SK-N-SH (cell line): ENCODE measurements at regions not wholly inside any gene's neighbourhood (a gene's known extent, or its start where the extent isn't known, plus 50 kb on each side); places are given as distances from the start of the nearest gene placed in this dataset.

Experiments
- CTCF ChIA-PET: fragments of 300-600, 350-600 bp; formaldehyde crosslinking; extraction: SDS; loops from one replicate; lab custom pipeline; 2021; lab: Yijun Ruan, JAX
- POLR2A ChIA-PET: fragments of 350-600 bp; sonication (Branson Sonifier 250); formaldehyde crosslinking; extraction: SDS; loops from one replicate; lab custom pipeline; 2020; ENCODE audit warnings: antibody characterized with exemption, inconsistent platforms; lab: Yijun Ruan, JAX
- DNase-seq: peaks from one replicate; pipeline ENCODE4 v3.0.0; 2012
- H2AFZ ChIP-seq: fragments of 200-600 bp; sonication (generic); 2 replicates; pipeline ENCODE4 v1.8.1; 2016; ENCODE audit warnings: antibody characterized with exemption, mild to moderate bottlenecking, low read depth
- H3F3A ChIP-seq: fragments of 200-600 bp; sonication (generic); replicated peaks from 2 replicates; pipeline ENCODE3; 2016; ENCODE audit warnings: antibody characterized with exemption, mild to moderate bottlenecking; ENCODE audit not compliant: insufficient read depth
- H3K27ac ChIP-seq, 2 experiments: fragments of 200-500 bp in 1 of 2; fragments of 200-600 bp in 1 of 2; sonication (Bioruptor generic) in 1 of 2; sonication (generic), shearing (Covaris generic) in 1 of 2; 2 replicates each; pipeline versions ENCODE4 v1.5.1 to v1.6.1; 2014 to 2016; ENCODE audit warnings: low read depth in 2 of 2, inconsistent platforms in 1 of 2, low read length in 1 of 2, mild to moderate bottlenecking in 1 of 2, mixed read lengths in 1 of 2
- H3K27me3 ChIP-seq: fragments of 200-600 bp; sonication (generic), shearing (Covaris generic); 2 replicates; pipeline ENCODE4 v1.6.1; 2016; ENCODE audit warnings: mixed run types; ENCODE audit not compliant: insufficient read depth
- H3K36me3 ChIP-seq, 2 experiments: fragments of 200-500 bp in 1 of 2; fragments of 200-600 bp in 1 of 2; sonication (Bioruptor generic) in 1 of 2; sonication (generic) in 1 of 2; replicated peaks in 1 of 2; 2 replicates each; pipeline versions ENCODE3 to v1.5.1; 2014 to 2016; ENCODE audit warnings: low read length in 1 of 2, mild to moderate bottlenecking in 1 of 2; ENCODE audit not compliant: insufficient read depth in 2 of 2, control insufficient read depth in 1 of 2
- H3K4me1 ChIP-seq, 2 experiments: fragments of 200-500 bp in 1 of 2; fragments of 200-600 bp in 1 of 2; sonication (Bioruptor generic) in 1 of 2; sonication (generic), shearing (Covaris generic) in 1 of 2; 2 replicates each; pipeline versions ENCODE4 v1.5.1 to v1.6.1; 2014 to 2016; ENCODE audit warnings: low read depth in 1 of 2, low read length in 1 of 2, mixed run types in 1 of 2; ENCODE audit not compliant: insufficient read depth in 2 of 2, control insufficient read depth in 1 of 2
- H3K4me2 ChIP-seq: fragments of 200-600 bp; sonication (generic), shearing (Covaris generic); 2 replicates; pipeline ENCODE4 v1.6.1; 2017; ENCODE audit warnings: mixed run types
- H3K4me3 ChIP-seq, 2 experiments: fragments of 200-500 bp in 1 of 2; fragments of 200-600 bp in 1 of 2; sonication (Bioruptor generic) in 1 of 2; sonication (generic), shearing (Covaris generic) in 1 of 2; 2 replicates each; pipeline versions ENCODE4 v1.5.1 to v1.8.1; 2014 to 2016; ENCODE audit warnings: low read depth in 2 of 2, inconsistent platforms in 1 of 2, low read length in 1 of 2, mild to moderate bottlenecking in 1 of 2, mixed read lengths in 1 of 2, moderate library complexity in 1 of 2
- H3K79me2 ChIP-seq: fragments of 200-600 bp; sonication (generic); 2 replicates; pipeline ENCODE4 v1.8.1; 2017; ENCODE audit warnings: mild to moderate bottlenecking; ENCODE audit not compliant: insufficient read depth
- H3K9ac ChIP-seq: fragments of 200-600 bp; sonication (generic); 2 replicates; pipeline ENCODE4 v1.6.1; 2017; ENCODE audit warnings: mixed run types
- H3K9me2 ChIP-seq: fragments of 200-600 bp; sonication (generic); 2 replicates; pipeline ENCODE4 v1.6.1; 2017; ENCODE audit warnings: mixed run types
- H3K9me3 ChIP-seq: fragments of 200-600 bp; sonication (generic); 2 replicates; pipeline ENCODE4 v1.6.1; 2017; ENCODE audit warnings: mixed run types, mild to moderate bottlenecking, moderate library complexity
- H4K20me1 ChIP-seq: fragments of 200-600 bp; sonication (generic); 2 replicates; pipeline ENCODE4 v1.6.1; 2017; ENCODE audit warnings: mild to moderate bottlenecking, mixed run types; ENCODE audit not compliant: insufficient read depth
- MEF2A ChIP-seq: IDR thresholded peaks from 2 replicates; pipeline ENCODE4 v1.4.0; 2012; ENCODE audit warnings: low read depth, borderline replicate concordance
- NFIC ChIP-seq: IDR thresholded peaks from 2 replicates; pipeline ENCODE4 v1.4.0; 2012; ENCODE audit warnings: borderline replicate concordance
- POLR2AphosphoS5 ChIP-seq: IDR thresholded peaks from 2 replicates; pipeline ENCODE4 v1.6.1; 2012; ENCODE audit warnings: low read depth, low read length
- RAD21 ChIP-seq: IDR thresholded peaks from 2 replicates; pipeline ENCODE4 v1.6.1; 2012; ENCODE audit warnings: mild to moderate bottlenecking, low read length
- SMC3 ChIP-seq: IDR thresholded peaks from 2 replicates; pipeline ENCODE4 v1.6.1; 2012; ENCODE audit warnings: low read depth, low read length, improper control_type of control experiment
- TCF12 ChIP-seq: IDR thresholded peaks from 2 replicates; pipeline ENCODE4 v1.4.0; 2012
- USF2 ChIP-seq: fragments of 150-350 bp; IDR thresholded peaks from 2 replicates; pipeline ENCODE4 v1.6.1; 2017; ENCODE audit warnings: antibody characterized with exemption, low read length, low read depth, borderline replicate concordance
- WGBS: methylation state at CpG from one replicate; pipeline ENCODE4 v1.1.6; 2017; ENCODE audit warnings: low lambda C conversion rate; 5-methylcytosine and 5-hydroxymethylcytosine counted together

DNA sequence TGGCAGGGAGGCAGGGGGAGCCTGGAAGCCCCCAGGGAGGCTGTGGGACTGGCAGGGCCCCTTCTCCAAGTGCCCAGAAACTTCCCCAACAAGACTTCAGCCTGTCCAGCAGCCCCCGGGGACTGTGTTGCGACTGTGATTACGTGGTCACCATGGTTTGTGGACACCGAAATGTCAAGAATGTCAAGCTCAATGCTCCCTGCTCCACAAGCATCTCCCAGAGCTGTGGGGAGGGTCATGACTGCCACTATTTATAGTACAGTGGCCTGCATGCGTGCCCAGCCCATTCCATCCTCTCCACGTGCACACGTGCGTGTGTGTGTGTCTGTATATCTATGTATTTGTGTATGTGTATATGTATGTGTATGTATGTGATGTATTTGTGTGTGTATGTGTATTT, 93.8 kb upstream of the MBOAT2 start:
- WGBS, result 87% methylated on average over 8 of the region's 8 CpGs
- no peak overlapping the region for H3K27ac ChIP-seq
- H3K9me2 ChIP-seq, result no peaks in the 10 kb centered on the region
- no peaks in the 10 kb centered on the region for H3K36me3 ChIP-seq
- no peak overlapping the region for H3K9ac ChIP-seq
- no peak overlapping the region for H2AFZ ChIP-seq
- DNase-seq, result peak; percentile 22
- no peak overlapping the region for H3K4me3 ChIP-seq
- no peak overlapping the region for H3K4me2 ChIP-seq
- TF ChIP-seq NFIC (no peak), RAD21 (no peak)
- TF ChIP-seq, all 33 proteins: peak for 0
- H3K79me2 ChIP-seq, result no peaks in the 10 kb centered on the region
- ChIA-PET POLR2A (no interaction called here), CTCF (interaction anchor here (2.5 kb wide), 1 partner anchor 17 kb away, joined by 8 read pairs; no protein-coding TSS in a partner anchor)
- peaks cover 0 to 5% of the 10 kb centered on the region in 2 experiments; a peak in 1 of 4 replicates for H3K4me1 ChIP-seq
- no peaks in the 10 kb centered on the region for H4K20me1 ChIP-seq
- H3K9me3 ChIP-seq, result no peaks in the 10 kb centered on the region
- H3F3A ChIP-seq, result peaks cover under 1% of the 10 kb centered on the region
- H3K27me3 ChIP-seq, result no peaks in the 10 kb centered on the region

- ChIA-PET POLR2A (no interaction called here), CTCF (interaction anchor here (2.5 kb wide), 1 partner anchor 17 kb away, joined by 8 read pairs; no protein-coding TSS in a partner anchor)
- Histone ChIP-seq H3K9ac (no peak overlapping the region), H3F3A (peaks cover 6% of the 10 kb centered on the region), H3K27me3 (no peaks in the 10 kb centered on the region), H3K27ac (no peak overlapping the region), H3K4me2 (no peak overlapping the region), H3K36me3 (no peaks in the 10 kb centered on the region), H3K79me2 (no peaks in the 10 kb centered on the region), H3K4me3 (no peak overlapping the region), H3K9me2 (no peaks in the 10 kb centered on the region), H3K4me1 (peaks cover 0 to 9% of the 10 kb centered on the region in 2 experiments; a peak in 2 of 4 replicates), H3K9me3 (no peaks in the 10 kb centered on the region), H4K20me1 (no peaks in the 10 kb centered on the region), H2AFZ (no peak overlapping the region)
- DNase-seq, result peak; percentile 31
- TF ChIP-seq MEF2A, result no peak
- no peak for TF ChIP-seq USF2
- TF ChIP-seq POLR2AphosphoS5, result no peak
- no peak for TF ChIP-seq SMC3
- WGBS, result 94% methylated on average over 13 of the region's 13 CpGs
These were observed 93.3 kb upstream of the MBOAT2 start for GRCh38 chr2:9096761-9097160.

GRCh38 chr2:9095690-9096089, 92.2 kb upstream of the MBOAT2 start:
- Histone ChIP-seq H3K27me3 (no peaks in the 10 kb centered on the region), H3K9ac (no peak overlapping the region), H3K4me2 (no peak overlapping the region), H3K9me3 (no peaks in the 10 kb centered on the region), H4K20me1 (no peaks in the 10 kb centered on the region), H3K4me1 (peaks cover 0 to 9% of the 10 kb centered on the region in 2 experiments; a peak in 2 of 4 replicates), H3K79me2 (no peaks in the 10 kb centered on the region), H3K9me2 (no peaks in the 10 kb centered on the region), H2AFZ (no peak overlapping the region), H3K4me3 (no peak overlapping the region), H3F3A (peaks cover 16% of the 10 kb centered on the region), H3K36me3 (no peaks in the 10 kb centered on the region), H3K27ac (no peak overlapping the region)
- no peak for DNase-seq
- ChIA-PET CTCF (interaction anchor here (0.6 to 1.0 kb wide), 5 partner anchors 10 to 294 kb away, joined by 3 to 4 read pairs (median 3); no protein-coding TSS in a partner anchor), POLR2A (no interaction called here)
- TF ChIP-seq TCF12, result no peak
- WGBS, result 95% methylated on average over 21 of the region's 21 CpGs
